Motor neuron (in vitro differentiated cells): ENCODE measurements at regions not wholly inside any gene's neighbourhood (a gene's known extent, or its start where the extent isn't known, plus 50 kb on each side); places are given as distances from the start of the nearest gene placed in this dataset.

Source experiments
- ATAC-seq, 8 experiments: fragments of 200-7000 bp; cut with Tn5 transposase; replicated peaks in 6 of 8; 2 replicates each; pipeline ENCODE4 v1.8.0; 2021; ENCODE audit warnings: mild to moderate bottlenecking in 8 of 8, moderate library complexity in 8 of 8
- H3K27ac ChIP-seq, 2 donors: fragments of 250-450 bp; sonication (Bioruptor Pico); 2 replicates each; pipeline ENCODE4 v1.9.0; 2021; ENCODE audit warnings: antibody characterized with exemption in 2 of 2, mild to moderate bottlenecking in 2 of 2, moderate library complexity in 1 of 2
- H3K4me1 ChIP-seq, 2 donors: fragments of 250-450 bp; sonication (Bioruptor Pico); replicated peaks in 1 of 2; 2 replicates each; pipeline ENCODE4 v1.6.1; 2021; ENCODE audit warnings: antibody characterized with exemption in 2 of 2, mild to moderate bottlenecking in 2 of 2, moderate library complexity in 1 of 2
- H3K4me3 ChIP-seq, 5 donors: fragments of 250-450 bp; sonication (Bioruptor Pico); 2 replicates each; pipeline ENCODE4 v1.9.0; 2021; ENCODE audit warnings: antibody characterized with exemption in 5 of 5, mild to moderate bottlenecking in 5 of 5, moderate library complexity in 4 of 5
- WGBS, 10 experiments: fragments of 450-650 bp; shearing (Covaris generic); methylation state at CpG; one replicate each; pipeline ENCODE4 v1.0.0; 2022; 5-methylcytosine and 5-hydroxymethylcytosine counted together
- in situ Hi-C, 9 experiments: fragments of 400-800 bp; cut with MboI; loops; one replicate each; pipeline ENCODE4 v1.15.0; 2021; ENCODE audit warnings: low sequenced_read_pairs in 9 of 9, low pct_unique_long_range_greater_than_20kb in 2 of 9; ENCODE audit not compliant: unreplicated experiment in 9 of 9

DNA sequence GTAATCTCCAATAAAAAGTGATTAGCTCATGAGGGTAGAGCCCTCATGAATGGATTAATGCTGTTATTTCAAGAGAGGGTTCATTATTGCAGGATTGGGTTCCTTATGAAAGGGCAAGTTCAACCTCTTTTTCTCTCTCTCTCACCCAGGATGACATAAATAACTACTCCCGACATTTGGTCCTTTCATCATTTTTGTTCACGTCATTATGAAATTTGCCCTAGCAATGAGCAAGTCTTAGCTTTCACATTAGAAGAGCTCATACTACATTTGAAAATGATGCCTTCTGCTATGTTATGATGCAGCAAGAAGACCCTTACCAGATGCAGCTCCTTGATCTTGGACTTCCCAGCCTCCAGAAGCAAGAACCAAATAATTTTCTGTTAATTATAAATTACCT lies 152.5 kb downstream of the ICOS start:
- 52 to 100% (median 82%) methylated on average over 1 to 2 of the region's 2 CpGs; no CpG with 5 or more reads in 2 of the 10 experiments for WGBS, 10 experiments
- in situ Hi-C loops, result no loop called here
- Histone ChIP-seq H3K27ac (peak overlapping the region in 1 of 2 donors; percentile 74), H3K4me1 (peaks cover 0 to 17% of the 10 kb centered on the region in 2 donors), H3K4me3 (no peak overlapping the region)
- ATAC-seq, result peak in 2 of 8 experiments; percentile 28 to 67

DNA sequence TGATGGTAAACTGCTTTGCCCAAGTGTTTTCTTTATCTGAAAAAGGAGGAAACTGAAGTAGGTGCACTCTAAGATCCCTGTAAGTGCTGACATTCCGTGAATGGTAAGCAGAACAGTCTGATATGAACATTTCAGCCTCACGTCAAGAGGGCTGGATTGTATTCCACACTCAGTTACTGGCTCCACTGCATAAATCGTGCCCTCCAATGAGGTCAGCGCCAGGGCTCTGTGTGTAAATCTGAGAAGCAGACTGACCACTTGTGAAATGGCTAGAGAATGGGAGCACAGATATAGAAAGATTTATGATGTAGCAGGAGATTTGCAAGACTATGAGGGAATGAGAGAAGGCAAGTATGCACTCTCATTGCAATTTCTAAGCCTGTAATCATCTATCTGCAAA lies 153.0 kb downstream of the ICOS start:
- H3K4me3 ChIP-seq, result no peak overlapping the region
- peaks cover 0 to 17% of the 10 kb centered on the region in 2 donors for H3K4me1 ChIP-seq
- ATAC-seq, result peak in 2 of 8 experiments; percentile 52 to 76
- H3K27ac ChIP-seq, result peak overlapping the region in 1 of 2 donors; percentile 74
- 0 to 100% (median 57%) methylated on average over 1 to 4 of the region's 4 CpGs; no CpG with 5 or more reads in 1 of the 10 experiments for WGBS, 10 experiments
- in situ Hi-C loops, result no loop called here

DNA sequence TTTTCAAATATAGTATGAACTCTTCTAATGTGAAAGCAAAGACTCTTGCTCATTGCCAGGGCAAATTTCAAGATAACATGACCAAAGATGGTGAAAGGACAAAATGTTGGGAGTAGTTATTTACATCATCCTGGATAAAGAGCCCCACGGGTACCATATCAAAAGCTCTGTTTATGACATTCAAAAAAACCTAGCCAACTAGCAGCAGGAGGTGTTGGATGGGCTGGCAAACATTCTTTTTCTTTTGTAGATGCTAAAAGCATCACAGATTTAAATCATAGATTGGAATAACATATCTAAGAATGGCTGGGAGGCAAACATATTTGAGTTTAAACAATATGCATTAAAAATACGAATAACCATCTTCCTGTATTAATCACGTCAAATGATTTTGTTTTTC lies 153.5 kb downstream of the ICOS start:
- in situ Hi-C loops, result no loop called here
- 0 to 100% (median 63%) methylated on average over 1 to 3 of the region's 3 CpGs for WGBS, 10 experiments
- no peak overlapping the region for H3K4me3 ChIP-seq
- H3K27ac ChIP-seq, result peak overlapping the region in 1 of 2 donors; percentile 74
- H3K4me1 ChIP-seq, result peaks cover 0 to 17% of the 10 kb centered on the region in 2 donors
- ATAC-seq, result peak in 1 of 8 experiments; percentile 27

DNA sequence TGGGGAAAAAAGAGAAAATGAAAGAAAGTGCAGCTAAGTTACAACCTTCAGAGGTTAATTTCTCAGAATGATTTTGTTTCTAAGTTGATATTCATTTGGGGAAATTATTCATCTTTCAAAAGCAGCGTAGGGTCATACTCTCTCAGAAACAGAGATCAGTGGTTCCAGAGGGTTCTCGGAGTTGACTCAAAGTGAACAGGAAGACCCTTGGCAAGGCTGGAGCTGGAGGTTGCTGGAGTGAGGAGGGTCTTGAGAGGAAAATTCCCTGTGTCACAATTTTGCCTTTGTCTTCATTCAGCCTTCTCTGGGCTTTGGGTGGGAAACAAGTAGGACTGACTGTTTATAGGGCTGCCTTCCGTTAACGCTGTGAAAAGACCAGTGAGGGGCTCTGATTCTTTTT lies 168.2 kb downstream of the ICOS start:
- H3K4me1 ChIP-seq, result peaks cover 16 to 42% of the 10 kb centered on the region in 2 donors
- in situ Hi-C loops, result no loop called here
- no peak overlapping the region for H3K4me3 ChIP-seq
- no peak overlapping the region for H3K27ac ChIP-seq
- ATAC-seq, result no peak
- 72 to 100% (median 97%) methylated on average over 1 to 4 of the region's 4 CpGs; no CpG with 5 or more reads in 1 of the 10 experiments for WGBS, 10 experiments

DNA sequence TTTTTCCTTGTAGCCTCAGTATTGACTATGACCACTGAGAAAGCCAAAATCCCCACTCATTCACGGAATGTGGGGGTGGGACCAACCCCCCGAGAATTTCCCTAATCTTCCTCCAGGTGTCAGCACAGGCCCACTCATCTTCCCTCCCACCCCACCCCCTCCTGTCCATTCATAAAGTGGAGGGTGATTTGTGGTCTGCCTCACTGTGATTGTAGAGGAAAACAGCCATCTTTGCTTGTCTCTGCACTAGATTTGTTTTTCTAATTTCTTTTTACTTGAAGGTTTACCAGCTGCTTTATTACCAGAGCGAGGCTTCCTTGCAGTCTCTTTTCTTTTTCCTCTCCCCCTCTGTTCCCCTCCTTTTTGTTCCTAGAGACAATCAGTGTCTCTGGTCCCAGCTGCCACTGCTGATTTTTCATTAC lies 171.8 kb downstream of the ICOS start:
- 0 to 20% (median 0%) methylated on average over 1 to 3 of the region's 3 CpGs; no CpG with 5 or more reads in 4 of the 10 experiments for WGBS, 10 experiments

DNA sequence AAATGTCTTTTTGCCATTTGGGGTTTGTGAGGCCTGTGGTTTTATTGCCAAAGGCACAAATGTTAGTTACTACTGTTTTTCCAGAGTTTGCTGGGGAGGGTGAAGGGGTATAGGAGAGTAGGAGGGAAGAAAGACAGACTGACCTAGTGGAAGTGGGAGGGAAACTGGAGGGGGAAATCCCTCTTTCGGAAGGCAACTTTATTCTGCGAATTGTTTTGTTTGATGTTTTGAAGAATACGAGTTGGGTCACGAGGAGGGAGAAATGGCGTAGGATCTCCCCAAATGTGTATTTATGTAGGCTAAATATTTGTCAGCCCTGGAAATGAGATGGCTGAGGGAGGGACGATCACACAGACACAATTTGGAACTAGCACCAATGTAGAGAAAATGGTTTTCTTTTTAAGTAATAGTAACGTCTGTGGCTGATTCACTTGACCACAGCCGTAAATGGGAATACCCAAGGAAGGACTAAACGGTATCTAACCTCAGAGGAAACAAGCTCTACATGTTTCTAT lies 172.3 kb downstream of the ICOS start:
- Histone ChIP-seq H3K4me3 (no peak overlapping the region), H3K27ac (peak overlapping the region; percentile 50 to 71), H3K4me1 (peaks cover 35 to 59% of the 10 kb centered on the region in 2 donors)
- in situ Hi-C loops, result no loop called here
- peak in 5 of 8 experiments; percentile 34 to 57 (median 49) for ATAC-seq
- 20 to 82% (median 67%) methylated on average over 1 to 9 of the region's 9 CpGs; no CpG with 5 or more reads in 2 of the 10 experiments for WGBS, 10 experiments

More for the DNA sequence above, 171.8 kb downstream of the ICOS start:
- ATAC-seq, result peak; percentile 21 to 95 (median 90)
- Histone ChIP-seq H3K4me3 (no peak overlapping the region), H3K27ac (peak overlapping the region; percentile 50 to 71), H3K4me1 (peaks cover 31 to 54% of the 10 kb centered on the region in 2 donors)
- in situ Hi-C loops, result no loop called here

DNA sequence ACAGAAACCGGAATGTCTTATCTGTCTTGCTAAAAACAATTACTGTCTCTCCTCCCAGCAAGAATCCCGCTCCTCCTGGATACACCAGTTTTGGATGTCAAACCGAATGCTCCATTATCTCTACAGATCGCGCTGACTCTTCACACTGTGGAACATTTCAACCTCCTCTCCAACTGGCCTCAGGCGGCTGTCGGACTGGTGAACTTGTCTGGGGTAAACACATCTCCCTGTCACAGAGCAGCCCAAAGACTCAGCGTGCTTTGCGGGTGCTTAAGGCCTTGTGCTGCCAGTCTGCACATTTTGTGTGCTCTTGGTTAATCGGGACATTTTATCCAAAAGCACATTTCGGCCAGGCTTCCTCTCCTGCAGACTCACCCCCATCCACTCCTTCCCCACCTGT lies 173.1 kb downstream of the ICOS start:
- Histone ChIP-seq H3K27ac (peak overlapping the region; percentile 1 to 50), H3K4me1 (peaks cover 42 to 68% of the 10 kb centered on the region in 2 donors), H3K4me3 (no peak overlapping the region)
- in situ Hi-C loops, result no loop called here
- ATAC-seq, result no peak
- WGBS, 10 experiments, result 65 to 94% (median 90%) methylated on average over 4 to 9 of the region's 11 CpGs; no CpG with 5 or more reads in 4 of the 10 experiments

DNA sequence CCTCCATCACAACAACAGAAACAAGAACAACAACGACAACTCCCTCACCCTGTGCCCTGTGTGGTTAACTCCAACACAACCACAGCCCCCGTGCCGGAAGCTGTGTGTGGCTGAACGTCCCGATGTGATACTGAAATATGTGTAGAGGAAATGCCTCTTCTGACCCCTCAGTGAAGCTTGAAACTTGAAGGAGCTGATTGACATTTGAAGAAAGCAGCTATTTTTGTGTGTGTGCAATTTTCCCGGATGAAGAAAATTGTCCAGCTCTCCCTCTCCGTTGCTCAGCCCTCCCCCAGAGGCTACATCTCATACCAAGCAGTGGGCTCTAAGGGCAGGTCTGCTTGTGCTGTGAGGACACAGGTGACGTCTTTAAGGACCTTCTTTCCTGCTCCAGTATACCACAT lies 173.8 kb downstream of the ICOS start:
- in situ Hi-C loops, result no loop called here
- peaks cover 43 to 74% of the 10 kb centered on the region in 2 donors for H3K4me1 ChIP-seq
- no peak overlapping the region for H3K27ac ChIP-seq
- ATAC-seq, result peak in 2 of 8 experiments; percentile 29 to 33
- no peak overlapping the region for H3K4me3 ChIP-seq
- 0 to 100% (median 60%) methylated on average over 1 to 7 of the region's 8 CpGs; no CpG with 5 or more reads in 2 of the 10 experiments for WGBS, 10 experiments

DNA sequence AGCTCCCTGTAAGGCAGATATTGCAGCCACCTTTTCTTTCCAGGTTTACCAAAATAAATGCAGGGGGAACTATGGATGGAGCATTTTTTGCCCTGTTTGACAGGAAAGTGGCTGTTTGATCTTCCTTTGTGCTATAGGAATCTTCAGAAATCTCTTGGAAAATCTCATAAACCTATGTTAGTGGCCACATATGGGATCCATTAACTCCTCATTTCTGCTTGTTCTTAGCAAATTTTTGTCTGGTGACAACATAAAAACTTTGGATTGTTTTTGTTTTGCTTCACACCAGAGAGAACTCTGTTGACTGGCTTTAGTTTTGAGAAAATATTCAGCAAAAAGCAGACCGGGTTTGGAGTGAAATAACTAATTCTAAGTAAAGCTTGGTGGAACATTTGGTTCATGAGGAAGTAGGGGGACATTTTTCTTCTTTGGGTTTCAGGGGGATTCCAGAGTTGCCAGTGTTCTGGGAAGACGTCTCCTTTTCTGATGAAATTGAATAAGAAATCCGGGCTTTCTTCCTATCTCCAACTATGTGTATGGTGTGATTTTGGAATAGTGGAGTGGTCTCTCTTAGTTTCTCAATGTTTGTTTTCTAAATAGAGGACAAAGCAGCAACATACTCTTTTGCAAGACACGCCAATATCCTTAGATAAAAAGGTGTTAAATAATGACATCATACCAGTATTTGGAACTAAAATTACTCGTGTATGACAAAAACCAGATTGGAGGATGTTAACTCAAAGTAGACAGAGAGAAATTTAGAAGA lies 174.4 kb downstream of the ICOS start:
- Histone ChIP-seq H3K27ac (no peak overlapping the region), H3K4me1 (peaks cover 49 to 78% of the 10 kb centered on the region in 2 donors), H3K4me3 (no peak overlapping the region)
- ATAC-seq, result peak in 2 of 8 experiments; percentile 26 to 28
- in situ Hi-C loops, result no loop called here
- 0 to 100% (median 88%) methylated on average over 1 to 5 of the region's 5 CpGs for WGBS, 10 experiments

DNA sequence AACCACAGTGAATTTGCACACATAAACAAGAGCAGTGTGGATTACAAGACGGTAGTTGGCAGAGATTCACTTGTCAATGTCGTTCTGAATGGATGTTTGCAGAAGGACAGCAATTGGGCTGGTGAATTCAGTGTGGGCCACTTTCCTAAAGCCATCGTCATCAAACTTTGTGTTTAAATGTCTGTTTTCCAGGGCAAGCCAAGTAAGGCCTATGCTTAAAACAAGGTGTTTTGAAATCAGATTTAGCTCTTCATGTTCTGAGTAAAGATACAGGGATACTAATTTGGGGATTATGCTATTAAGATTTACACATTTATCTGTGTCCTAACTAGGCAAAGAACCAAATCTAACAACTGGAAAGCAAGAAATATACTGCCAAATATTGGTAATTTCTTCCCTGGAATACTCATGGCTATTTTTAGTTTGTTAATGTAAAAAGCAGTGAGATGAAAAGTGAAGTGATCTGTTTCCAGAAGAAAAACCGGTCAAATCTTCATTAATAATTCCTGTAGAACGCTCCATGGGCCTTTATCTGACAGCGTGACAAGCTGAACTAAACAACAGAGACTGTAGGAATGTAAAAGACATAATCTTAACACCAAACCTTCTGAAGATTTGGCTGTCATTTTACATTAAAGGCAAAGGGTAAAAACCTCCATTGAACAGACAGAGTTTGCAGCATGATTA lies 175.7 kb downstream of the ICOS start:
- in situ Hi-C loops, result no loop called here

DNA sequence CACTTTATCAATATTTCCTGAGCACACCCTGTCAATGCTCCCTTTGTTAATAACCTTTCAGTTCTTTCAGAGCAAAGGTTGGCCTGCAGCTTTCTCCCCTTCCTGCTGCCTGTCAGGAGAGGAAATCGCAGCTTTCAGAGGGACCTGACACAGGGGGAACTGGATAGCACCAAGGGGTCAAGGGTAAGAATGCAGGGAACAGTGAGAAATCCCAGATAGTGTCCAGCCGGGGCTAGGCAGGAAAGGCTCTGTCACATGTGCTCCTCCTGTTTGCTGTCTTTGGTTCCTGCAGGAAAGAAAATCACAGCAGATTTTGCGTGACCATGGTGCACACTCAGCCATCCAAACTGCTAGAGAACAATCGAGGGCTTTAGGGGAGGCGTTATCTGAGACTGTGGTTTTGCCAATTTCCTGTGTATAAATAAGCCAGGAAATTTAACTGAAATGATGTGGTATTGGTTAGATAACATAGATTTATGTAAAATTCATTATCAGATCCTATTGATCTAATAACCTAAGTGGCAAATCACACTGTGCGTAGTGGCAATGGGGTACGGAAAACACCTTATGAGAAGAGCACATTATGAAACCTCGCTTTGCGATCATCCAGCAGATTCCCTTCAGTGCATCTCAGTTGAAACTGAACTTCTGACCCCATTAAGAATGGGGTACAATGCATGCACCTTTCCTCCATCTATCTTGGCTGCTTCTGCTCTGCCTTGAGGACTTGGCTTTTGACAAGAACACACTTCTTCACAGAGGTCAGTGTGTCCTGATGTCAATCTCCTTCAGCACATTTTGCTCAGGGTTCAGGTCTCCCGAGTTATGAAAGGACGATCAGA lies 178.0 kb downstream of the ICOS start:
- peak overlapping the region; percentile 55 to 69 for H3K27ac ChIP-seq
- WGBS, 10 experiments, result 43 to 100% (median 65%) methylated on average over 2 to 9 of the region's 11 CpGs; no CpG with 5 or more reads in 1 of the 10 experiments
- no peak overlapping the region for H3K4me3 ChIP-seq
- H3K4me1 ChIP-seq, result peaks cover 39 to 64% of the 10 kb centered on the region in 2 donors
- in situ Hi-C loops, result no loop called here
- peak in 5 of 8 experiments; percentile 53 to 84 (median 61) for ATAC-seq

More for the DNA sequence above, 175.7 kb downstream of the ICOS start:
- Histone ChIP-seq H3K4me1 (peaks cover 52 to 85% of the 10 kb centered on the region in 2 donors), H3K27ac (no peak overlapping the region), H3K4me3 (no peak overlapping the region)
- no peak for ATAC-seq
- 46 to 84% (median 72%) methylated on average over 2 to 6 of the region's 6 CpGs for WGBS, 10 experiments
